Activated CD4-positive, alpha-beta T cell treated with anti-CD3 and anti-CD28 coated beads for 36 hours (primary cell): ENCODE measurements at regions not wholly inside any gene's neighbourhood (a gene's known extent, or its start where the extent isn't known, plus 50 kb on each side); places are given as distances from the start of the nearest gene placed in this dataset.

Source experiments
- ATAC-seq: fragments of 200-7000 bp; cut with Tn5 transposase; one replicate; pipeline ENCODE4 v1.10.0; 2021; ENCODE audit warnings: mild to moderate bottlenecking, moderate library complexity
- CTCF ChIA-PET: fragments of 350-600 bp; sonication (Branson Sonifier 250); formaldehyde crosslinking; loops from one replicate; lab custom pipeline; 2021; ENCODE audit warnings: antibody characterized with exemption; lab: Charles Lee
- POLR2A ChIA-PET: fragments of 350-600 bp; sonication (Branson Sonifier 250); formaldehyde crosslinking; loops from one replicate; lab custom pipeline; 2021; ENCODE audit warnings: antibody characterized with exemption, inconsistent platforms; lab: Charles Lee
- DNase-seq: peaks from one replicate; pipeline ENCODE4 v3.0.0-alpha.2; 2020
- H3K27ac Mint-ChIP-seq: one replicate; pipeline ENCODE4 v1.8.0; 2021; ENCODE audit warnings: mixed read lengths
- H3K27me3 Mint-ChIP-seq: one replicate; pipeline ENCODE4 v1.8.0; 2021; ENCODE audit warnings: mixed read lengths
- H3K36me3 Mint-ChIP-seq: one replicate; pipeline ENCODE4 v1.8.0; 2021; ENCODE audit warnings: low read depth, mixed read lengths
- H3K4me1 Mint-ChIP-seq: one replicate; pipeline ENCODE4 v1.8.0; 2021; ENCODE audit warnings: mixed read lengths
- H3K4me3 Mint-ChIP-seq: one replicate; pipeline ENCODE4 v1.8.0; 2021; ENCODE audit warnings: mild to moderate bottlenecking, moderate library complexity, mixed read lengths
- H3K9me3 Mint-ChIP-seq: one replicate; pipeline ENCODE4 v1.8.0; 2021; ENCODE audit warnings: low read depth, mixed read lengths
- intact Hi-C, 2 experiments: fragments of 100-400 bp; cut with DNase I in 1 of 2; cut with micrococcal nuclease in 1 of 2; formaldehyde crosslinking; loops; one replicate each; pipeline versions ENCODE4 v1.14.2 to v1.15.1; 2022 to 2024; cut with DNase I, micrococcal nuclease

DNA sequence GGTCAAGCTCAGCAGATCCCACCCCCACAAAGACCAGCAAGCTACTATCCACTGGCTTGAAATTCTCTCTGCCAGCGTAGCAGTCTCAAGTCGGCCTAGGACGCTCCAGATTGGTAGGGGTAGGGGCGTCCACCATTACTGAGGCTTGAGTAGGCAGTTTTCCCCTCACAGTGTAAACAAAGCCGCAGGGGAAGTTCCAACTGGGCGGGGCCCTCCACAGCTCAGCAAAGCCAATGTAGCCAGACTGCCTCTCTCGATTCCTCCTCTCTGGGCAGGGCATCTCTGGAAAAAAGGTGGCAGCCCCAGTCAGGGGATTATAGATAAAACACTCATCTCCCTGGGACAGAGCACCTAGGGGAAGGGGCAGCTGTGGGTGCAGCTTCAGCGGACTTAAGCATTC, 1064.9 kb upstream of the TENM4 start:
- Mint-ChIP-seq H3K27me3 (no peaks in the 10 kb centered on the region), H3K4me3 (no peak overlapping the region), H3K4me1 (no peaks in the 10 kb centered on the region), H3K36me3 (no peaks in the 10 kb centered on the region), H3K9me3 (peaks cover 16% of the 10 kb centered on the region), H3K27ac (no peak overlapping the region)
- CTCF ChIA-PET: no interaction called here
- DNase-seq (no peak), ATAC-seq (no peak)
- intact Hi-C loops: no loop called here
- POLR2A ChIA-PET: no interaction called here

DNA sequence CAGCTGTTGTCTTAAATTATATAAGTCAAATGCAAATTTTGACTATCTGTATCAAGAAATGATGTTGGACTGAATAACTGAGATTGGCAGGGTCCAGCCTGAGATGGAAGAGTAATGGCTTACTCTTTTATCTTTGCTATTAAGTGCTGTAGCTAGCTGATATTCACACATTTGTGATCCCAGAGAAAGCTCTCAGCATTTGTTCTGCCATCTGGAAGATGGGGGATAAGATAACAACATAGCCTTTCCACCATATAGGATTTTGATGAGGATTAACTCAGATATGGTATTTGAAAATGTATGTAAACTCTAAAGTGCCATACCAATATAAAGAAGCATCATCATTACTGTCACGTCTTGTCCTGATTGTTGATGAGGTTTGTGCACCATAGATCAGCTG, 1063.2 kb upstream of the TENM4 start:
- no peak for ATAC-seq
- no peak overlapping the region for H3K4me3 Mint-ChIP-seq
- CTCF ChIA-PET: no interaction called here

DNA sequence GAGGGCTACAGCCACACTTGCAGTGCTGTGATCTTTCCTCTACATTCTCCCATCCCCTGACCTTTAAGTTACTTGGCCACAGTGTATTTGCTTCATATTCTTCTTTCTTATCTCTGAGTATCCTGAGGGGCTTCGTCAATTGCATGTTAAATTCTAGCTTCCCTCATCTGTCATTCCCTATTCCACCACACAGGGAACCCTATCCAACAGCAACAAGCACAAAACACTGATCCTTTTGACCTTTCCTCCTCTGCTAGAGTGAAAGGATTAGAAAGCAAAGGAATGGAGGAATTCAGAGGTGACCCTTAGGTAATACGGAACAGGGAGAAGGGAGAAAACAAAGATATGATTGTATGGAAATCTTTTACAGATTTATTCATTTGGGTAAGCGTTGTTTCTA, 1061.7 kb upstream of the TENM4 start:
- Mint-ChIP-seq H3K36me3 (no peaks in the 10 kb centered on the region), H3K4me1 (no peaks in the 10 kb centered on the region), H3K9me3 (peaks cover 13% of the 10 kb centered on the region), H3K27ac (no peak overlapping the region), H3K27me3 (no peaks in the 10 kb centered on the region), H3K4me3 (no peak overlapping the region)
- CTCF ChIA-PET: no interaction called here
- DNase-seq (no peak), ATAC-seq (no peak)
- intact Hi-C loops: no loop called here
- POLR2A ChIA-PET: interaction anchor here (0.5 to 0.7 kb wide), 2 partner anchors 183 to 606 kb away, joined by 5 to 6 read pairs; no protein-coding TSS in a partner anchor

More for the DNA sequence above, 1063.2 kb upstream of the TENM4 start:
- no peaks in the 10 kb centered on the region for H3K36me3 Mint-ChIP-seq
- POLR2A ChIA-PET: no interaction called here
- peaks cover 18% of the 10 kb centered on the region for H3K9me3 Mint-ChIP-seq
- intact Hi-C loops: no loop called here
- no peaks in the 10 kb centered on the region for H3K27me3 Mint-ChIP-seq
- DNase-seq: no peak
- no peaks in the 10 kb centered on the region for H3K4me1 Mint-ChIP-seq
- no peak overlapping the region for H3K27ac Mint-ChIP-seq

DNA sequence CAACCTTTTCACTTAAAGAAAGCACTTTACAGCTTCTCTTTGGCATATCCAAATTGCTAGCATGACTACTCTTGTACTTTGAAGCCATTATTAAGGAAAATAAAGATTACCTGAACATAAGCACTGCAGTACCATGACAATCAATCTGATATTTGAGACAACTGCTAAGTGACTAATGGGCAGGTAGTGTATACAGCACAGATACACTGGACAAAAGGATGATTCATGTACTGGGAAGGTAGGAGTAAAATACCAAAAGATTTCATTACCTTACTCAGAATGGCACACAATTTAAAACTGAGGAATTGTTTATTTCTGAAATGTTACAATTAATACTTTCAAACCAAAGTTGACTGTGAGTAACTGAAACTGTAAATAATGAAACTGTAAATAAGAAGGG, 1054.3 kb upstream of the TENM4 start:
- intact Hi-C loops: no loop called here
- Mint-ChIP-seq H3K9me3 (peaks cover 14% of the 10 kb centered on the region), H3K27me3 (no peaks in the 10 kb centered on the region), H3K36me3 (no peaks in the 10 kb centered on the region), H3K4me1 (no peaks in the 10 kb centered on the region), H3K4me3 (no peak overlapping the region), H3K27ac (no peak overlapping the region)
- DNase-seq (no peak), ATAC-seq (no peak)
- POLR2A ChIA-PET: no interaction called here
- CTCF ChIA-PET: no interaction called here

DNA sequence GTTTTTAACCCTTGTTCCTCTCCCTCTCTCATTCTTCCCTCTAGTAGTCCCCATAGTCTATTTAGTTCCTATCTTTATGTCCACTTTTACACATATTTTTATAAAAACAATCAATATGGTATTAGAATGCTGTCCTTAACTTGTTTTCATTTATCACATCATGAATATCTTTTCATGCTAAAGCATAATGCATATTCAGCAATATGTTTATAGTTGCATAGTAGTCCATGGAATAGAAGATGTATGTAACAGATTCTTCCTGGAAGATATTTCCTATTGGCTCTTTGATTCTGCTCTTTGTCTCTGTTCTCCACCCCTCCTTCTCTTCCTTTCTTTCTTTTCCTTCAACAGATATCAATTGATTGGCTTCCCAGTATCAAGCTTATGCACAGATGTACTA, 1047.1 kb upstream of the TENM4 start:
- CTCF ChIA-PET: no interaction called here
- no peaks in the 10 kb centered on the region for H3K4me1 Mint-ChIP-seq
- H3K36me3 Mint-ChIP-seq: no peaks in the 10 kb centered on the region
- H3K27me3 Mint-ChIP-seq: no peaks in the 10 kb centered on the region
- DNase-seq (no peak), ATAC-seq (no peak)
- intact Hi-C loops: no loop called here
- H3K27ac Mint-ChIP-seq: no peak overlapping the region
- no peak overlapping the region for H3K4me3 Mint-ChIP-seq
- POLR2A ChIA-PET: no interaction called here
- H3K9me3 Mint-ChIP-seq: peaks cover 15% of the 10 kb centered on the region

DNA sequence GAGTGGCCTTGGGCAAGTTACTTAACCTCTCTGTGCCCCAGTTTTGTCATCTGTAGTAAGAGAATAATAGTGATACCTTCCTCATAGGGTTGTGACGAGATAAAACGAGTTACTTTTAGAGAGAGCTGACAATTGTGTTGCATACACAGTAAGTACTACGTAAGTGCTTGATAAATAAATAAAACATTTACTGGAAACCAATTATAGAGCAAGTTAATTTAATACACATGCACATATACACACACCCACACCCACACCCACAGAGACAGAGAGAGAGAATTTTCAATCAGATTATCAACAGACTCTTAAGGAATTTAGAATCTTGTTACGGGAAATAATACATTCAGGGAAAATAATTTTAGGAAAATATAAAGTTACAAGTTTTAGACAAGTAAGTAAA, 1045.8 kb upstream of the TENM4 start:
- intact Hi-C loops: no loop called here
- Mint-ChIP-seq H3K27me3 (no peaks in the 10 kb centered on the region), H3K4me3 (no peak overlapping the region), H3K36me3 (no peaks in the 10 kb centered on the region), H3K9me3 (peaks cover 14% of the 10 kb centered on the region), H3K27ac (no peak overlapping the region), H3K4me1 (no peaks in the 10 kb centered on the region)
- DNase-seq (no peak), ATAC-seq (no peak)
- ChIA-PET CTCF (no interaction called here), POLR2A (no interaction called here)

- no peaks in the 10 kb centered on the region for H3K4me1 Mint-ChIP-seq
- intact Hi-C loops: no loop called here
- no peak overlapping the region for H3K27ac Mint-ChIP-seq
- CTCF ChIA-PET: no interaction called here
- H3K36me3 Mint-ChIP-seq: no peaks in the 10 kb centered on the region
- no peaks in the 10 kb centered on the region for H3K27me3 Mint-ChIP-seq
- DNase-seq (no peak), ATAC-seq (no peak)
- POLR2A ChIA-PET: no interaction called here
- H3K9me3 Mint-ChIP-seq: peaks cover 1% of the 10 kb centered on the region
- no peak overlapping the region for H3K4me3 Mint-ChIP-seq
Observed at GRCh38 chr11:80477178-80477577, 1036.3 kb upstream of the TENM4 start.

DNA sequence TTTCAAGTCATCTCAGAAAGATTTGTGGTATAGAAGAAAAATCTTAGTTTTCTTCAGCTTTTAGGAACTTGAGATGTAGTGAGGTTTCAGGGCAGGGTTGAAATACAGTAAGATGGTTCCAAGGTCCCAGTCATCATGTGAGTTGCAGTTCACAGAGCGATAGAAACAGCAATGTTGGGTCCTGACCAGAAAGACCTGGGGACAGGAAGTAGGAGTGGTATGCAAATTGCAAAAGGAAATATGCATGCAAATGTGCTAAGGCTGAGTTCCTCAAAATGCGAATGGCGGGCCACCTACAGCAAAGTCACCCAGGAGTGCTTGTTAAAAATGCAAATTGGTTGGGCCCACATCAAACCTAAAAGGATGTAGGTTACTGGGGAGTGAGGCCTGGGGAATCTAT, 1032.7 kb upstream of the TENM4 start:
- no peak overlapping the region for H3K4me3 Mint-ChIP-seq
- ATAC-seq (no peak), DNase-seq (no peak)
- intact Hi-C loops: no loop called here
- no peaks in the 10 kb centered on the region for H3K36me3 Mint-ChIP-seq
- H3K27ac Mint-ChIP-seq: no peak overlapping the region
- H3K9me3 Mint-ChIP-seq: peaks cover 3% of the 10 kb centered on the region
- CTCF ChIA-PET: interaction anchor here (0.8 kb wide), 1 partner anchor 936 kb away, joined by 3 read pairs; no protein-coding TSS in a partner anchor
- no peaks in the 10 kb centered on the region for H3K27me3 Mint-ChIP-seq
- POLR2A ChIA-PET: no interaction called here
- H3K4me1 Mint-ChIP-seq: no peaks in the 10 kb centered on the region

- no peaks in the 10 kb centered on the region for H3K27me3 Mint-ChIP-seq
- ATAC-seq (no peak), DNase-seq (no peak)
- intact Hi-C loops: no loop called here
- H3K4me1 Mint-ChIP-seq: no peaks in the 10 kb centered on the region
- no peak overlapping the region for H3K4me3 Mint-ChIP-seq
- H3K27ac Mint-ChIP-seq: no peak overlapping the region
- H3K9me3 Mint-ChIP-seq: peaks cover 10% of the 10 kb centered on the region
- POLR2A ChIA-PET: no interaction called here
- CTCF ChIA-PET: no interaction called here
- H3K36me3 Mint-ChIP-seq: no peaks in the 10 kb centered on the region
Observed at GRCh38 chr11:80469871-80470270, 1029.0 kb upstream of the TENM4 start.

DNA sequence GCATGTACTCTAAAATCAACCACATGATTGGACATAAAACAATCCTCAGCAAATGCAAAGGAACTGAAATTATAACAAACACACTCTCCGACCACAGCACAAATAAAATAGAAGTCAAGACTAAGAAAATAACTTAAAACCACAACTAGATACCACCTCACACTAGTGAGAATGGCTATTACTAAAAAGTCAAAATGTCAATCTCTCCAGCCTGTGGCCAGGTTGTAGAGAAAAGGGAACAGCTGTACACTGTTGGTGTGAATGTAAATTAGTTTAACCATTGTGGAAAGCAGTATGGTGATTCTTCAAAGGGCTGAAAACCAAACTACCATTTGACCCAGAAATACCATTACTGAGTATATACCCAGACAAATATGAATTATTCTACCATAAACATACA, 1025.7 kb upstream of the TENM4 start:
- H3K9me3 Mint-ChIP-seq: peaks cover 15% of the 10 kb centered on the region
- no peak overlapping the region for H3K4me3 Mint-ChIP-seq
- intact Hi-C loops: no loop called here
- POLR2A ChIA-PET: no interaction called here
- ATAC-seq: no peak
- no peaks in the 10 kb centered on the region for H3K36me3 Mint-ChIP-seq
- DNase-seq: no peak
- no peaks in the 10 kb centered on the region for H3K27me3 Mint-ChIP-seq
- H3K27ac Mint-ChIP-seq: no peak overlapping the region
- CTCF ChIA-PET: no interaction called here
- H3K4me1 Mint-ChIP-seq: no peaks in the 10 kb centered on the region

DNA sequence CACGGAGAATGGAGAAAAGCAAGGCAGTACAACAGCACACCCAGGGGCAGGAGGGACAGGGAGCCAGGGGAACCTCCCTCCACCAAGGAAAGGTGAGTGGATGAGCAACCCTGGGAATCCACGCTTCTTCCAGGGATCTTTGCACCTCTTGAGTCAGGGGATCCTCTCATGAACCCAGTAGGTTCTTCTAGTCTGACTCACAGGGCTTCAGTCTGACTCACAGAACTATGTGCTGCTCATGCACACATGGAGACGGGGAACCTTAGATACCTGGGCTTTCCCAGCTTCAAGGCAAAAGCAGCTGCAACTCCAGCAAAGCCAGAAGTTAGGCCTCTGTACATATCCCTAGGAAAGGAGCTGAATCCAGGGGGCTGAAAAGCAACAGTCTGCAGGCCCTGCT, 1021.4 kb upstream of the TENM4 start:
- intact Hi-C loops: no loop called here
- peaks cover 19% of the 10 kb centered on the region for H3K9me3 Mint-ChIP-seq
- H3K27me3 Mint-ChIP-seq: no peaks in the 10 kb centered on the region

GRCh38 chr11:80458376-80458775, 1017.5 kb upstream of the TENM4 start:
- H3K4me1 Mint-ChIP-seq: no peaks in the 10 kb centered on the region
- DNase-seq: no peak
- CTCF ChIA-PET: no interaction called here

More for the DNA sequence above, 1021.4 kb upstream of the TENM4 start:
- no peaks in the 10 kb centered on the region for H3K4me1 Mint-ChIP-seq
- DNase-seq: no peak
- CTCF ChIA-PET: no interaction called here
- H3K27ac Mint-ChIP-seq: no peak overlapping the region
- POLR2A ChIA-PET: no interaction called here
- H3K4me3 Mint-ChIP-seq: no peak overlapping the region
- ATAC-seq: no peak
- H3K36me3 Mint-ChIP-seq: no peaks in the 10 kb centered on the region

GRCh38 chr11:80457823-80458222, 1017.0 kb upstream of the TENM4 start:
- ChIA-PET POLR2A (no interaction called here), CTCF (no interaction called here)
- Mint-ChIP-seq H3K27me3 (no peaks in the 10 kb centered on the region), H3K27ac (no peak overlapping the region), H3K36me3 (no peaks in the 10 kb centered on the region), H3K4me1 (no peaks in the 10 kb centered on the region), H3K9me3 (peaks cover 8% of the 10 kb centered on the region), H3K4me3 (no peak overlapping the region)
- intact Hi-C loops: no loop called here
- DNase-seq (no peak), ATAC-seq (no peak)

More at GRCh38 chr11:80458376-80458775, 1017.5 kb upstream of the TENM4 start:
- POLR2A ChIA-PET: no interaction called here
- Mint-ChIP-seq H3K4me3 (no peak overlapping the region), H3K27me3 (no peaks in the 10 kb centered on the region), H3K9me3 (peaks cover 8% of the 10 kb centered on the region), H3K27ac (no peak overlapping the region), H3K36me3 (no peaks in the 10 kb centered on the region)
- intact Hi-C loops: no loop called here
- no peak for ATAC-seq
